ENCODE measurements at regions not wholly inside any gene's neighbourhood (a gene's known extent, or its start where the extent isn't known, plus 50 kb on each side); places are given as distances from the start of the nearest gene placed in this dataset. TPM values are rescaled to one million over a fixed set of nuclear protein-coding genes. Genes with fewer than 3 reads are reported as not detected.
"Not testable (repeated sequence)": the region's sequence is repeated elsewhere in the genome, so short reads cannot be mapped to it uniquely, and the experiment has no call there.

DNA sequence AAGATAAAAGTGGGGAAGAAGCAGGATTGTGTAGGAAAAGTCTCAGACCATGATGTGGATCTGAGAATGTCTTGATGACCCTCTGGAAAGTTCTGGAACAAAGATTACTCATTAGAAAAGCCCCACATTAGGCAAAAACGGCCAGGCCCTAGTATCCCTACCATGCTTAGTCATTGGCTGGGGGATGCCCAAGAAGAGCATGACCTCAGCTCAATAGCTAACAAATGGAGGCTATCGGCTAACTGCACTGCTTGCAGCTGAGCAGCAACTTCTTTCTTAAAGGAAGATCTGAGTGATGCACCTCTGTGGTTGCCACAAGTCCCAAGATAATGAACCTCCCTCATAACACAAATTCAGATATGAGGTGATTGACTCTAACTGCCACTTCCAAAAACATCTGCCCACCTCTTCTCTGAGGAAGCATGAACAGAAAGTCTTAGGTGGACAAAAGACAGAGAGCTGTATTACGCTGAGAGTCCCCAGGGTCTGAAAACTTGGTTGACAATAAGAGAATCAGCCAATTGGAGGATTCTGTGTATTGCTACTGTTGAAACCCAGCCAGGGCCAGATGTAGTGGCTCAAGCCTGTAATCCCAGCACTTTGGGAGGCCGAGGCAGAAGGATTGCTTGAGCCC, 64.6 kb upstream of the AK4 start:
- Histone ChIP-seq H3K36me3 (no peaks in the 10 kb centered on the region), H3K27me3 (ENCODE audit: low read depth) (no peaks in the 10 kb centered on the region), H3K4me1 (no peaks in the 10 kb centered on the region), H3K4me3 (no peak overlapping the region), H3K9me3 (no peaks in the 10 kb centered on the region), H3K27ac (no peak overlapping the region)
- DNase-seq: no peak
- TF ChIP-seq CTCF (IDR thresholded peaks at IDR 0.05): no peak
- no peak for ATAC-seq
- intact Hi-C loops (cut with DNase I): no loop called here

- intact Hi-C loops (cut with DNase I): no loop called here
- no peak for ATAC-seq
These were observed 63.9 kb upstream of the AK4 start for GRCh38 chr1:65084066-65084465.

DNA sequence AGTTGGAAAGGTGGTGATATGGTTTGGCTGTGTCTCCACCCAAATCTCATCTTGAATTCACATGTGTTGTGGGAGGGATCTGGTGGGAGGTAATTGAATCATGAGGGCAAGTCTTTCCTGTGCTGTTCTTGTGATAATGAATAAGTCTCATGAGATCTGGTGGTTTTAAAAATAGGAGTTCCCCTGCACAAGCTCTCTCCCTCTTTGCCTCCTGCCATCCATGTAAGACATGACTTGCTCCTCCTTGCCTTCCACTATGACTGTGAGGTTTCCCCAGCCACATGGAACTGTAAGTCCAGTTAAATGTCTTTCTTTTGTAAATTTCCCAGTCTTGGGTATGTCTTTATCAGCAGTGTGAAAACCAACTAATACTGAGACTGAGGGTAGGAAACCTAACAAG, 60.5 kb upstream of the AK4 start:
- H3K36me3 ChIP-seq; H3K27ac ChIP-seq; H3K27me3 ChIP-seq (ENCODE audit: low read depth); H3K4me3 ChIP-seq; DNase-seq; H3K4me1 ChIP-seq; intact Hi-C loops (cut with DNase I); H3K9me3 ChIP-seq; ATAC-seq: not testable (repeated sequence)

More at GRCh38 chr1:65084066-65084465, 63.9 kb upstream of the AK4 start:
- TF ChIP-seq CTCF (IDR thresholded peaks at IDR 0.05): no peak
- Histone ChIP-seq H3K4me3 (no peak overlapping the region), H3K4me1 (no peaks in the 10 kb centered on the region), H3K27ac (no peak overlapping the region), H3K27me3 (ENCODE audit: low read depth) (no peaks in the 10 kb centered on the region), H3K36me3 (no peaks in the 10 kb centered on the region), H3K9me3 (no peaks in the 10 kb centered on the region)
- no peak for DNase-seq

GRCh38 chr1:65090406-65090805, 57.6 kb upstream of the AK4 start:
- no peaks in the 10 kb centered on the region for H3K4me1 ChIP-seq
- H3K4me3 ChIP-seq: no peak overlapping the region
- intact Hi-C loops (cut with DNase I): no loop called here
- no peaks in the 10 kb centered on the region for H3K27me3 ChIP-seq (ENCODE audit: low read depth)
- TF ChIP-seq CTCF (IDR thresholded peaks at IDR 0.05): no peak
- no peak for DNase-seq
- no peaks in the 10 kb centered on the region for H3K9me3 ChIP-seq
- H3K36me3 ChIP-seq: no peaks in the 10 kb centered on the region
- H3K27ac ChIP-seq: no peak overlapping the region
- no peak for ATAC-seq

DNA sequence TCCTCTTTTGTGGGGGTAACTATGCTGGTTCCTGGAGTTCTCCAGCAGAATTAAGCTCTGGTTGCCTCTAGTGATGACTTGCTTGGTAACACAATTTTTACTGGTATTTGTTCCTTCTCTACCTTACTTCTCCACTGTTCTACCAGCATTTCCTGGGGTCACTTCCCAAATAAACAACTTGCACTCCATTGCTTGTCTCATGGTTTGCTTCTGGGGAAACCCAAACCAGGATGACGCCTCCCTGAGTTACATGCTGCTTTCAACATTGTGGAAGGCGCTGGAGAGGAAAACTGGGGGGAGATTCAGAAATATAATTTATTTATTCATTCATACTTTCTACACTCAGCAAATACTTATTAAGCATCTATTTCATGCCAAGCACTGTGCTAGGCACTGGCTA, 55.3 kb upstream of the AK4 start:
- ATAC-seq (no peak), DNase-seq (no peak)
- TF ChIP-seq CTCF (IDR thresholded peaks at IDR 0.05): no peak
- peaks cover under 1% of the 10 kb centered on the region for H3K9me3 ChIP-seq
- intact Hi-C loops (cut with DNase I): no loop called here
- H3K4me1 ChIP-seq: no peaks in the 10 kb centered on the region
- no peaks in the 10 kb centered on the region for H3K36me3 ChIP-seq
- H3K4me3 ChIP-seq: no peak overlapping the region
- H3K27me3 ChIP-seq (ENCODE audit: low read depth): no peaks in the 10 kb centered on the region
- H3K27ac ChIP-seq: no peak overlapping the region

DNA sequence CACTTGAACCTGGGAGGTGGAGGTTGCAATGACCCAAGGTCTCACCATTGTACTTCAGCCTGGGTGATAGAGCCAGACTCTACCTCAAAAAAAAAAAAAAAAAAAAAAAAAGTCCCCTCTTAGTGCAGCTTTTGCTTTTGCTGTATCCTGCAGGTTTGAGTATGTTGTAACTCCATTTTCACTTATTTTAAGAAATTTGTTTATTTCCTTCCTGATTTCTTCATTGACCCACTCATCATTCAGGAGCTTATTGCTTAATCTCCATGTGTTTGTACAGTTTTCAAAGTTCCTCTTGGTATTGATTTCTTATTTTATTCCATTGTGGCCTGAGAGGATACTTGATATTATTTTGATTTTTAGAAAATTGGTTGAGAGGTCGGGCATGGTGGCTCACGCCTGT, 50.9 kb upstream of the AK4 start:
- no peak for DNase-seq
- Histone ChIP-seq H3K27me3 (ENCODE audit: low read depth) (no peaks in the 10 kb centered on the region), H3K4me1 (no peaks in the 10 kb centered on the region), H3K36me3 (no peaks in the 10 kb centered on the region), H3K9me3 (peaks cover 31% of the 10 kb centered on the region), H3K4me3 (no peak overlapping the region), H3K27ac (no peak overlapping the region)
- no peak for TF ChIP-seq CTCF (IDR thresholded peaks at IDR 0.05)
- intact Hi-C loops (cut with DNase I): no loop called here
- ATAC-seq: no peak

Small RNA genes in the stretch of these regions (microRNA-seq; reads per million reads assigned to microRNA genes)
- gene MIR101-1 (ENCODE audit: borderline number of aligned reads) (20.6 reads per million, percentile 28 among the genes with 10 or more reads in this experiment), gene MIR3671 (ENCODE audit: borderline number of aligned reads) (not detected)

All from lower lobe of right lung (tissue), 2 donors.